RKO (cell line): ENCODE measurements at regions not wholly inside any gene's neighbourhood (a gene's known extent, or its start where the extent isn't known, plus 50 kb on each side); places are given as distances from the start of the nearest gene placed in this dataset.

Experiments
- DNase-seq: peaks from one replicate; pipeline ENCODE4 v3.0.0-alpha.2; 2016; ENCODE audit warnings: low spot score

DNA sequence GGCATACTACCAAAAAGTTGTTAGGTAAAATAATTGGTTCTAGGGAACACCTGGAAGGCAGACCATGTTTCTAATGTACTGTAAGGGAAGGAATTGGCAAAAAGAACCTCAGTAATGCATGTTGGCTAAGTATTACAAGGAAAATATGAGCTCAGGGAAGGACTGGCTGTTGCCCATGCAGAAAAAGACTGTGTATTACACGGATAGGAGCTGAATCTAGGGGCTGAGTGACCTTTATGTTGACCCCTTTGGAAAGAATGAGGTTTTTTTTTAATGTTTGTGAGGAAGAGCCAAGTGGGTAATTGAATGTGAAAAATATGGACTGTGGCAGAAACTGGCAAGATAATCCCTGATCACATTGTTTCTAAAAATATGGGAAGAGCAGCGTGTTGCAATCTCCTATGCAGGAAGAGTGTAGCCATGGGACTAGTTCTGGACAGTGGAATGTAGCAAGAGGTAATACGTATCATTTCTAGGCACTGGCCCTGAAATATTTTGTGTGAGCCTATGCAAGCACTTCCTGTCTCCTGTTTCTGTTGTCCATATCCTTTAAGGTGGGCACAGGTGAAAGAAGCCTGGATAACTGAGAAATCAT lies 95.1 kb upstream of the CNTNAP4 start:
- no peak for DNase-seq

GRCh38 chr16:76183647-76184046 lies 93.6 kb upstream of the CNTNAP4 start:
- DNase-seq, result no peak

- DNase-seq, result no peak
Measured at GRCh38 chr16:76190057-76190456, 87.1 kb upstream of the CNTNAP4 start.

DNA sequence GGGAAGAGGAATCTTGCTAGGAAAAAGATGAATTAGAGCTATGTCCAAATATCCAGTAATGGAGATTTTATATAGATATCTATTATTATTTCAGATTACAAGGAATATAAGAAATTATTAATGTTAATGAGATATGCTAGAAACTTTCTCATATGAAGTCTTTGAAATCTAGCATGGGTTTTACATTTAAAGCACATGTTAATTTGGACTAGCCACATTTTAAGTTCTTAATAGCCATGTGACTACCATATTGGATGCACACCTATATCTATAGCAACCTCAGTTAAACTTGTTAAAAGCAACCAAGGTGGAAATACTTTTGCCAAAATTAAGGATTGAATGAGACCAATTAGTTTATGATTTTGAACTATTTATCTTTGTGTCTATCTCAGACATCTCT lies 86.7 kb upstream of the CNTNAP4 start:
- no peak for DNase-seq

DNA sequence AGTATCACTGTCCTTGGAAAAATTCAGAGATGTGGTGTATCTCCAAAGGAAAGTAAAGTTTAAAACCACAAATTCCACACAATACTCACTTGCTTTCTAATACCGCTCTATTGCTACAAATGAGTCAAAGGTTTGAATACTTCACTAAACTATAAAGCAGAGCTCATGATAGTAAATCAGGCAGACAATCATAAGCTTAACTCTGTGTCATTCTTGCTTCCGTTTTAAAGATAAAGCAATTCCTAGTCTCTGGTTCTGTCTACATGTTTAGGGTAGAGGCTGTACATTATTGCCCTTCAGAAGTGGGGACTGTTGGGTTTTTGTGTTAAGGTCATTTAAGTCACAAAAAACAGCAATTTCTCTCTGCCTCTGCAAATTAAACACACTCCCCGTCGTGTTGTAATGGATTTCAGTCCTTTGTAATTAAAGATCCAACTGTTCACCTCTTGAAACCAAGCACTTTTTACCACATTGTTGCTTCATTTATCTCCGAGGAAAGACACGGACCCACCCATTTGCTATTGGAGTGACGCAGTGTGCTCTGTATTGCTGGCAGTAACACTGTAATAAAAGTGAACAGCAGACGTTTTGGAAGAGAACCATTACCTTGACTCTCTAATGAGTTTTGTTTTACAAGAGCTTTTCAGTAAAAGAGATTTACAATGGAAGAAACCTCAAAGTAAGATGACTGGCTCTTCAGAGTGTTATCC lies 83.1 kb upstream of the CNTNAP4 start:
- DNase-seq, result no peak

DNA sequence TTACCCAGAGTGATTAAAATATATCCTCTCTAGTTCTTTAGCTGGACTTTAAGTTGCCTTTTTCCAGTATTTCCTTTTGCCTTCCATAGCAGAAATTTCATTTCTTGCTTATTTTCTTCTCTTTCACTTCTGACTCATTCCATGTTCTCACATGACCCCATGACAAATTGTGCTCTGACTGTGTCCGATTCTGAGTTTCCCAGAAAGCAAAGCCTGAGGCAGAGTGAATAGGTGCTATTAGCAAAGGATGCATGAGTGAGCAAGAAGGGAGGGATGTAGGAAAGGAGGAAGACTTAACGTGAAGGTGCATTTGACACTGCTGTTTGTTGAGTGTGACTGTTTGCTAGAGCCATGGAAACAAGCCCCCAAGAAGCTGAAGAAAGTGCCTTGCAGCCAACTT lies 82.6 kb upstream of the CNTNAP4 start:
- DNase-seq, result peak; percentile 22

DNA sequence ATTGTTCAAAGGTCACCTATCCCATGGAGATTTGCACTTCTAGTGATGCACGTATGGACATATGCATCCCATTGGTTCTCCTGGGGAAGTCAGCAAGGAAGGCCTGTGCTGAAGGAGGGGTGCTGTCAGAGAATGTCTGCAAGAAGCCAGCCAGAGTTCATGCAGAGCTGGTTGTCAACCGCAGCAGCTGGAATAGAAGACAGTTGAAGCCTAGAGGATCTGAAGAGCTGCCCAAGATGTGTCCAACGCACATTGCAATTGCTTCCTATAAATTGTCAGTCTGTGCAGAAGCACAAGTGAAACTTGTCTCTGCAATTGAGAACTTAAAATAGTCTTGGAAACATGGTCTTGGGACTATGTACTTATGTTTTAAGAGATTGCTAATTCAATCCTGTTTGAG lies 82.1 kb upstream of the CNTNAP4 start:
- DNase-seq, result no peak

DNA sequence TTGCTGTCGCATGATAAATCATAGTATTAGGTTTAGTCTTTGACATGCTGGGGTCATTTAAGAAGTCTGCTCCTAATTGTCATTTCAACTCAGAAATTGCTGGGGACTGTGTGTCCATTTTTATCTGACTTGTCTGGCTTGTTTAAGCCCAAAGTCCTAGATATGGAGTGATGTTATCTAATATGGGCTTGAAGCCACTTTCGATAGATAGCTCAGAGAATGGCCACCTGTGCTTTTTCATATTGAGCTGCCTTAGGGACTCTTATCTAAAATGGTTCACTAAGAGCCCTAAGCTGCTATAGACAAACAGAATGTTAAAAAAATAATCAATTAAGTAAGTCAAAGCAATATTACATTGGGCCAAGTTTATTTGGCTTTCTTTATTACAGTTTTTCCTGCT lies 81.6 kb upstream of the CNTNAP4 start:
- DNase-seq, result no peak

GRCh38 chr16:76197900-76198299 lies 79.3 kb upstream of the CNTNAP4 start:
- no peak for DNase-seq

GRCh38 chr16:76199681-76200220 lies 77.5 kb upstream of the CNTNAP4 start:
- no peak for DNase-seq

- no peak for DNase-seq
Measured at GRCh38 chr16:76201385-76201784, 75.8 kb upstream of the CNTNAP4 start.

DNA sequence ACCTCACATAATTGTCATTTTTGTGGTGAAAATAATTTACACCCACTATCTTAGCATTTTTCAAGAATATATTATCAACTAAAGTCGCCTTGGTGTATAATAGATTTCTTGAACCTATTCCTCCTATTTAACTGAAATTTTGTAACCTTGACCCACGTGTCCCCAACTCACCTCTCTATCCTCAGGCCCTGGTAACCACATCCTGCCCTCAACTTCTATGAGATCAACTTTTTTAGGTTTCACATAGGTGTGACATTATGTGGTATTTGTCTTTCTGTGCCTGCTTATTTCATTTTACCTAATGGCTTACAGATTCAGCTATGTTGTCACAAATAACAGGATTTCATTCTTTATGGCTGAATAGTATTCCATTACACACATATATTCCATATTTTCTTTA lies 73.0 kb upstream of the CNTNAP4 start:
- no peak for DNase-seq

DNA sequence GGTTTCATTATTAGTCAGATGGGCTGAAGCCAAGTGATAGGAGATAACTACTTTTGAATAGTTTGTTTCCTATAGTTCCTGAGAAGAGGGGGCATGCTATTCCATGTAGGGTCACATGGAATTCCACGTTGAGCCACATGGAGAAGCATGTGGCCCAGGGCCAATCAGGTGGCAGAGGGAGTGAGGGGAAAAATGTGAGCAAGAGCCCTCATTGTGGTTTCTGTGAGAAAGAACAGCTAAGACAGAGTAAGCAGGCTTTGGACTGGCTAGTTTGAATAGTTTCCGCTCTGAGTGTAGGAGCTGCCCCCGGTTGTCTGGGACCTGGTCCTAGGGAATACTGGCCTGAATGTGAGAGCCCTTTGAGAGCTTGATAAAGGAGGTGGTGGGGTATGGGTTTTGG lies 69.9 kb upstream of the CNTNAP4 start:
- DNase-seq, result no peak

DNA sequence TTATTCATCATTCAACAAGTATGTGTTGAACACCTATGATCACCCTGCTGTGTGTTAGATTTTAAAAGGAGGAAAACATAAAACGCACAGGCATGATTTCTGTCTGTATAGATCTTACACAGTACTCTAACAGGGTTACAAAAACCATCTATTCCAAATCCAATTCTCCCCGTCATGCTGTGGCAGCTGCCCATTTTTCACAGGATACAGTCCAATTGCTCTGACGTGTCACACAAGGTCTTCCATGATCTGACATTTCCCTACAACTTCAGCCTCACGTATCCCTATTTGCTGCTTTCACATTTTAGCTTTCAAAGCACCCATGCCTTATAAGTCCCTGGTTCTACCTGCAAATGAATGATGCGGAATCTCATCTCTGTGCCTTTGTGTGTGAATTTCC lies 67.0 kb upstream of the CNTNAP4 start:
- DNase-seq, result no peak

DNA sequence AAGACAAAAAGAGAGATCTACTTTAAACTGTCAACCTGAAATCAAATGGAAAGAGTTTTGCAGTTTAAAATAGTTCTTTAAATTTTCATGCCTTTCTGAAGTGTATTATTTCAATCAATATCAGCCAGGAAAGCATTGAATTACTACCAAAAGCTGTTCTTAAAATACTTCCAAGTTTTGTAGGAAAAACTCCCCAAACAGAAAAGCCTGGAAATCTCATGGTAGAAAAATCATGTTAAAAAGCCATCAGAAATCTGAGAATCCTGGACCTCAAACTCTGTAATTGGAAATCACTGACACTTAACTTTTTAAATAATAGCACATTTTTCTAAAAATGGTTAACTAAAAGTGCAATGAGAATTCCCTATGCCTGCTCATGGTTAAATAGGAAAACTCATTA lies 63.3 kb upstream of the CNTNAP4 start:
- no peak for DNase-seq

DNA sequence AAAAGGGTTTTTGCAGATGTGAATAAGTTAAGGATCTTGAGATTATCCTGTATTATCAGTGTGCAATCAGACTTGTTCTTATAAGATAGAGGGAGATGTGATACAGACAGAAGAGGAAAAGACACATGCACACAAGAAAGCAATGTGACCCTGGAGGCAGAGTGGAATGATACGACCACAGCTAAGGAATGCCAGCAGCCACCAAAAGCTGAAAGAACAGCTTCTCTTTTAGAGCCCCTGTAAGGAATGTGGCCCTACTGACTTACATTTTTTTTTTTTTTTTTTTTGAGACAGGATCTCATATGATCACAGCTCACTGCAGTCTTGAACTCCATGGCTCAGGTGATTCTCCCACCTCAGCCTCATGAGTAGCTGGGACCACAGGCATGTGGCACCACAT lies 62.3 kb upstream of the CNTNAP4 start:
- no peak for DNase-seq

DNA sequence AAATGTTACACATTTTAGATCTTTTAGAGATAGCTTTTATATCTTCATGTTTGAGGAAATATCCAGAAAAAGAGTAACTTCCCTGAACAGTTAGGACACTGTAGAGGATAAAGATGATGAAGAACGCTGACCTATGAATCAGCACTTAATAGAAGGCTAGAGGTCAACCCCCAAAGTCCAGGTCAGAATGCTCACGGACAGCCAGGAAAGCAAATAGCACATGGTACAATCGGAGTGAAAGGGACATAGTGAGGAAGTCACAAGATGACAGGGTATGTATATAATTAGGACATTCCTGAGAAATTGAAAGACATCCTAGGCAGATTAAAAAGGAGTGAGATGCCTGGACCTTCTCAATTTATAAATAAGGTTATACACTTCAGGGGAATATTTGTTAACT lies 55.1 kb upstream of the CNTNAP4 start:
- DNase-seq, result no peak

DNA sequence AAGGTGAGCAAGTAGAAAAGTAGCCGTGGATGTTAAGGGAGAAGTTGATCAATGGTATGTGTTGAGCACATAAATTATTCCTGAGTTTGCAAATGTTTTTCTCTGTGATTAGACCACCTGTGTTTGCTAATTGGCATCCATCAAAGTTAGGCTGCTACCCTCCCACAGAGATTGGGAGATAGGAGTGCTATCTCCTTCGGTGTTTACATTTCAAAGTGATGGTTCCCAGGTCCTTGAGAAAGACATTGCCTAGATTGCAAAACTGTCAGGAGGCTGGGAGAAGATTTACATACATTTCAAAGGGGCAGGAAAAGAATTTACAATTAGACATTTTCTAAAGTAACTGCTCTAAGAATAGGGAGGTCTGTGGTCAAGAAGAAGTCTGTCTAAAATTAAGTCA lies 54.3 kb upstream of the CNTNAP4 start:
- DNase-seq, result no peak

GRCh38 chr16:76226011-76226410 lies 51.2 kb upstream of the CNTNAP4 start:
- DNase-seq, result no peak

DNA sequence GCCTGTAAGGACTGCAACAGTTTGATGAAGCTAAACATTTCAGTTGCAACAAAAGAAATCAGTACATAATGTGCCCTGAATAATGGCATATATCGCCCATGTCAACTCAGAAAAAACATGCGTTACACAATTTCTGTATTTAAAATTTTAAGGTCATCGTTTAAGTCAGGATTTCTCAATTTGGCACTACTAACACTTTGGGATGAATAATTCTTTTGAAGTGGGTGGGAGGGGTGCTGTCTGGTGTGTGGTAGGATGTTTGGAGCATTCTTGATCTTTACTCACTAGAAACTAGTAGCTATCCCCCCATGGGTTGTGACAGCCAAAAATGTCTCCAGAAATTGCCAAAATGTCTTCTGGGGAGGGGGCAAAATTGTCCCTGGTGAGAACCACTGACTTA lies 50.7 kb upstream of the CNTNAP4 start:
- no peak for DNase-seq
